ENCODE measurements at regions not wholly inside any gene's neighbourhood (a gene's known extent, or its start where the extent isn't known, plus 50 kb on each side); places are given as distances from the start of the nearest gene placed in this dataset.

DNA sequence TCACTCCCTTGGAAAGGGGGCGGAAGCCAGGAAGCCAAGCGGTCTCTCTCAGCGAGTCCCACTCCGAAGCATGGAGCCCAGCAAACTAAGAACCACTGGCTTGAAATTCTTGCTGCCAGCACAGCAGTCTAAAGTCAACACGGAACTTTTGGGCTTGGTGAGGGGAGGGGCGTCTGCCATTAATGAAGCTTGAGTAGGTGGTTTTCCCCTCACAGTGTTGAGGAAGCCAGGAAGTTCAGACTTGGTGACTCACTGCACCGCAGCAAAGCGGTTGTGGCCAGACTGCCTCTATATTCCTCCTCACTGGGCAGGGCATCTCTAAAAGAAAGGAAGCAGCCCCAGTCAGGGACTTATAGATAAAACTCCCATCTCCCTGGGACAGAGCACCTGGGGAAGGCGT lies 665.4 kb upstream of the CBLB start:
- no peak overlapping the region for H3K9ac ChIP-seq
- no peak for DNase-seq
- TF ChIP-seq, protein P1, sequence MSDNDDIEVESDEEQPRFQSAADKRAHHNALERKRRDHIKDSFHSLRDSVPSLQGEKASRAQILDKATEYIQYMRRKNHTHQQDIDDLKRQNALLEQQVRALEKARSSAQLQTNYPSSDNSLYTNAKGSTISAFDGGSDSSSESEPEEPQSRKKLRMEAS (IDR thresholded peaks at IDR 0.05; ENCODE audit: low read depth): no peak
- no peak for TF ChIP-seq CHD2 (IDR thresholded peaks at IDR 0.05; ENCODE audit: low read length, partially characterized antibody)
- TF ChIP-seq EZH2phosphoT487 (IDR thresholded peaks at IDR 0.05; ENCODE audit: borderline replicate concordance, low read depth): no peak
- TF ChIP-seq FOXJ3 (CRISPR knock-in tag; IDR thresholded peaks at IDR 0.05): no peak
- TF ChIP-seq YY1 (IDR thresholded peaks at IDR 0.05; ENCODE audit: low read depth): no peak
- TF ChIP-seq GATA2 (CRISPR knock-in tag; IDR thresholded peaks at IDR 0.05): no peak
- no peak for TF ChIP-seq RXRA (IDR thresholded peaks at IDR 0.05; ENCODE audit: borderline replicate concordance, low read depth)
- no peak for TF ChIP-seq FOXM1 (IDR thresholded peaks at IDR 0.05; ENCODE audit: low read depth)
- TF ChIP-seq, protein P2, sequence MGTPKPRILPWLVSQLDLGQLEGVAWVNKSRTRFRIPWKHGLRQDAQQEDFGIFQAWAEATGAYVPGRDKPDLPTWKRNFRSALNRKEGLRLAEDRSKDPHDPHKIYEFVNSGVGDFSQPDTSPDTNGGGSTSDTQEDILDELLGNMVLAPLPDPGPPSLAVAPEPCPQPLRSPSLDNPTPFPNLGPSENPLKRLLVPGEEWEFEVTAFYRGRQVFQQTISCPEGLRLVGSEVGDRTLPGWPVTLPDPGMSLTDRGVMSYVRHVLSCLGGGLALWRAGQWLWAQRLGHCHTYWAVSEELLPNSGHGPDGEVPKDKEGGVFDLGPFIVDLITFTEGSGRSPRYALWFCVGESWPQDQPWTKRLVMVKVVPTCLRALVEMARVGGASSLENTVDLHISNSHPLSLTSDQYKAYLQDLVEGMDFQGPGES (IDR thresholded peaks at IDR 0.05; ENCODE audit: low read depth, low read length): no peak
- TF ChIP-seq SIN3A (IDR thresholded peaks at IDR 0.05; ENCODE audit: borderline replicate concordance, low read depth, low read length): no peak
- TF ChIP-seq JUND (IDR thresholded peaks at IDR 0.05): no peak
- no peak for TF ChIP-seq PBX3 (IDR thresholded peaks at IDR 0.05)
- TF ChIP-seq NRF1 (IDR thresholded peaks at IDR 0.05; ENCODE audit: low read depth, low read length): no peak
- TF ChIP-seq MEF2A (IDR thresholded peaks at IDR 0.05; ENCODE audit: borderline replicate concordance, low read depth): no peak
- TF ChIP-seq FOSL2 (IDR thresholded peaks at IDR 0.05; ENCODE audit: borderline replicate concordance, low read depth): no peak
- TF ChIP-seq RAD21 (IDR thresholded peaks at IDR 0.05; ENCODE audit: low read length): no peak
- no peak for TF ChIP-seq TEAD4 (IDR thresholded peaks at IDR 0.05; ENCODE audit: borderline replicate concordance, insufficient read depth)
- ChIA-PET POLR2A (no interaction called here), CTCF (no interaction called here)
- no peaks in the 10 kb centered on the region for H3F3A ChIP-seq (replicated peaks; ENCODE audit: insufficient read depth)
- no peak overlapping the region for H2AFZ ChIP-seq (ENCODE audit: low read depth)
- no peaks in the 10 kb centered on the region for H4K20me1 ChIP-seq (ENCODE audit: insufficient read depth)
- no peak overlapping the region for H3K4me3 ChIP-seq (ENCODE audit: low read depth in 2 of 2, low read length in 1 of 2)
- 0 out of 2 replicates have a peak, but pooled peaks cover 3% of the 10 kb centered on the region for H3K9me3 ChIP-seq
- H3K79me2 ChIP-seq (ENCODE audit: insufficient read depth): no peaks in the 10 kb centered on the region
- no peaks in the 10 kb centered on the region for H3K27me3 ChIP-seq (ENCODE audit: insufficient read depth)
- H3K4me2 ChIP-seq: no peak overlapping the region
- no peaks in the 10 kb centered on the region for H3K4me1 ChIP-seq (ENCODE audit: control insufficient read depth in 1 of 2, insufficient read depth in 2 of 2, low read depth in 1 of 2, low read length in 1 of 2)
- H3K36me3 ChIP-seq (replicated peaks in 1 of 2; ENCODE audit: control insufficient read depth in 1 of 2, insufficient read depth in 2 of 2, low read length in 1 of 2): no peaks in the 10 kb centered on the region
- no peaks in the 10 kb centered on the region for H3K9me2 ChIP-seq
- H3K27ac ChIP-seq (ENCODE audit: low read depth in 2 of 2, low read length in 1 of 2): no peak overlapping the region
- WGBS (ENCODE audit: low lambda C conversion rate): 79% methylated on average over 5 of the region's 9 CpGs

DNA sequence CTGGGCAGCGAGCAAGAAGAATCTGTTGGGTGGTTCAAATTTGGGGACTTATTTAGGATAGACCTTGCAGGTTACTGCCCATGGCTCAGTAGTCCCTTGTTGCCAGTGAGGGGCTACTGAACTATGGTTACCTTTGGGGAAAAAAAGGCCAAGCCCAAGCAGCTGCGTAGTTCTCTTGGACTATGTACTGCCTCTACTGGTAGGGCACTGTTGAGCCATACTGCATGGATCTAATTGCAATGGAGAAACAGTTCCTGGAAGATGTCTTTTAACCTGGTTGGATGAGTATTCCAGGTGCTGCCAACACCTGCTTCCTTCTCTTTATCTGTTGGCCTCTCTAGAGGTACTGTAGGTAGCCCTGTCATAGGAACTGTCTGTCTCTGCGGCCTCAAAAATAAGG lies 671.9 kb upstream of the CBLB start:
- Histone ChIP-seq H3K27me3 (ENCODE audit: insufficient read depth) (no peaks in the 10 kb centered on the region), H3K79me2 (ENCODE audit: insufficient read depth) (no peaks in the 10 kb centered on the region), H2AFZ (ENCODE audit: low read depth) (no peak overlapping the region), H3K36me3 (replicated peaks in 1 of 2; ENCODE audit: control insufficient read depth in 1 of 2, insufficient read depth in 2 of 2, low read length in 1 of 2) (no peaks in the 10 kb centered on the region), H3K4me3 (ENCODE audit: low read depth in 2 of 2, low read length in 1 of 2) (no peak overlapping the region), H4K20me1 (ENCODE audit: insufficient read depth) (no peaks in the 10 kb centered on the region), H3K9ac (no peak overlapping the region), H3K9me2 (0 out of 2 replicates have a peak, but pooled peaks cover 3% of the 10 kb centered on the region), H3F3A (replicated peaks; ENCODE audit: insufficient read depth) (no peaks in the 10 kb centered on the region), H3K9me3 (no peaks in the 10 kb centered on the region), H3K4me1 (ENCODE audit: control insufficient read depth in 1 of 2, insufficient read depth in 2 of 2, low read depth in 1 of 2, low read length in 1 of 2) (no peaks in the 10 kb centered on the region), H3K27ac (ENCODE audit: low read depth in 2 of 2, low read length in 1 of 2) (no peak overlapping the region), H3K4me2 (no peak overlapping the region)
- CTCF ChIA-PET: no interaction called here
- 93% methylated on average over 3 of the region's 3 CpGs for WGBS (ENCODE audit: low lambda C conversion rate)
- TF ChIP-seq, protein P3, sequence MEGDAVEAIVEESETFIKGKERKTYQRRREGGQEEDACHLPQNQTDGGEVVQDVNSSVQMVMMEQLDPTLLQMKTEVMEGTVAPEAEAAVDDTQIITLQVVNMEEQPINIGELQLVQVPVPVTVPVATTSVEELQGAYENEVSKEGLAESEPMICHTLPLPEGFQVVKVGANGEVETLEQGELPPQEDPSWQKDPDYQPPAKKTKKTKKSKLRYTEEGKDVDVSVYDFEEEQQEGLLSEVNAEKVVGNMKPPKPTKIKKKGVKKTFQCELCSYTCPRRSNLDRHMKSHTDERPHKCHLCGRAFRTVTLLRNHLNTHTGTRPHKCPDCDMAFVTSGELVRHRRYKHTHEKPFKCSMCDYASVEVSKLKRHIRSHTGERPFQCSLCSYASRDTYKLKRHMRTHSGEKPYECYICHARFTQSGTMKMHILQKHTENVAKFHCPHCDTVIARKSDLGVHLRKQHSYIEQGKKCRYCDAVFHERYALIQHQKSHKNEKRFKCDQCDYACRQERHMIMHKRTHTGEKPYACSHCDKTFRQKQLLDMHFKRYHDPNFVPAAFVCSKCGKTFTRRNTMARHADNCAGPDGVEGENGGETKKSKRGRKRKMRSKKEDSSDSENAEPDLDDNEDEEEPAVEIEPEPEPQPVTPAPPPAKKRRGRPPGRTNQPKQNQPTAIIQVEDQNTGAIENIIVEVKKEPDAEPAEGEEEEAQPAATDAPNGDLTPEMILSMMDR (IDR thresholded peaks at IDR 0.05): peak; percentile 7; the same call in 1 of the 2 replicates
- TF ChIP-seq TCF12 (IDR thresholded peaks at IDR 0.05): no peak
- POLR2A ChIA-PET: no interaction called here
- no peak for DNase-seq

All from SK-N-SH (cell line).